ENCODE measurements at regions not wholly inside any gene's neighbourhood (a gene's known extent, or its start where the extent isn't known, plus 50 kb on each side); places are given as distances from the start of the nearest gene placed in this dataset.

DNA sequence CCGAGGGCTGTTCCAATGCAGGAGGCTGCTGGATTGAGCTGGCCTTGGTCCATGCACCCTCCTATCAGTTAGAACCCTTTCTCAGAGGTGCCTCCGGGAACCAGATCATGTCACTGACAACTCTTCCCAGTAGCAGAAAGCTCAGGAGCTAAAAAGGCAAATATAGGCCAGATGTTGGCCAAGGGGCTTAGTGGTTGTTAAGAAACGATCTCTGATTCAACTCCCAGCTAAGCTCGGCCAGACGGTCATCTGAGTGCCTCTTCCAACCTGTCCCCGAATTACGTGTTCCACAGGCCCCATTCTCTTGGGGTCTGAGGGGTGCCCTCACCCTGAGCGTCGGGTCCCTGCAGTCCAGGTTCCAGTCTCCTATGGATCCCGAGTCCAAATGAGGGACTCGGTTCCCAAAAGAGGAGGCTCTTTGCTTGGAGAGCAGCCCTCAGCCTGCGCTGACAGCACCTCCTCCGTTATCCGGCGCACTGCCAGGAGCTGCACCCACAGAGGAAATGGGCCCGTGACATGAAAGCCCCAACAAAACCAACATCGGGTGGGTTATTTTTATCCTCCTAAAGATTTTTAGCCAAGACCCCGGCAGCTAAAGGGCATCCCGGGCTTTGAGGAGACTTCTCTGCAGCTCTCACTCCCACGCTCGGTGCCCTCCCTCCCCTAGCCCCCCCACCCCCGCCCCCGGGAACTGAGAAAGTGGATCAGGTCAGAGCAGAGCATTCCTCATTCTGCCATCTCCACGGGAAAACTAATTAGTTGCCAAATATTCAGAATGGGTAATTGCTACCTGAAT is 106.6 kb upstream of the ID2 start:
- no peak overlapping the region for H3K9ac ChIP-seq (ENCODE audit: low read length)
- CTCF ChIA-PET = no interaction called here

More for the DNA sequence above, 106.6 kb upstream of the ID2 start:
- H3K4me3 ChIP-seq (replicated peaks in 1 of 2; ENCODE audit: low read depth in 1 of 2, low read length in 2 of 2) = no peak overlapping the region
- ATAC-seq (no peak), DNase-seq (ENCODE audit: low read depth, low spot score) (no peak)
- no peak overlapping the region for H2AFZ ChIP-seq (ENCODE audit: low read depth, low read length, poor library complexity, severe bottlenecking)
- no peak overlapping the region for H3K4me2 ChIP-seq (ENCODE audit: low read length)
- H3K36me3 ChIP-seq (ENCODE audit: control insufficient read depth in 1 of 2, insufficient read depth in 2 of 2, low read length in 2 of 2) = no peaks in the 10 kb centered on the region
- no peak for TF ChIP-seq ELF1 (IDR thresholded peaks at IDR 0.05; ENCODE audit: borderline replicate concordance, low read depth)
- TF ChIP-seq, protein P1, sequence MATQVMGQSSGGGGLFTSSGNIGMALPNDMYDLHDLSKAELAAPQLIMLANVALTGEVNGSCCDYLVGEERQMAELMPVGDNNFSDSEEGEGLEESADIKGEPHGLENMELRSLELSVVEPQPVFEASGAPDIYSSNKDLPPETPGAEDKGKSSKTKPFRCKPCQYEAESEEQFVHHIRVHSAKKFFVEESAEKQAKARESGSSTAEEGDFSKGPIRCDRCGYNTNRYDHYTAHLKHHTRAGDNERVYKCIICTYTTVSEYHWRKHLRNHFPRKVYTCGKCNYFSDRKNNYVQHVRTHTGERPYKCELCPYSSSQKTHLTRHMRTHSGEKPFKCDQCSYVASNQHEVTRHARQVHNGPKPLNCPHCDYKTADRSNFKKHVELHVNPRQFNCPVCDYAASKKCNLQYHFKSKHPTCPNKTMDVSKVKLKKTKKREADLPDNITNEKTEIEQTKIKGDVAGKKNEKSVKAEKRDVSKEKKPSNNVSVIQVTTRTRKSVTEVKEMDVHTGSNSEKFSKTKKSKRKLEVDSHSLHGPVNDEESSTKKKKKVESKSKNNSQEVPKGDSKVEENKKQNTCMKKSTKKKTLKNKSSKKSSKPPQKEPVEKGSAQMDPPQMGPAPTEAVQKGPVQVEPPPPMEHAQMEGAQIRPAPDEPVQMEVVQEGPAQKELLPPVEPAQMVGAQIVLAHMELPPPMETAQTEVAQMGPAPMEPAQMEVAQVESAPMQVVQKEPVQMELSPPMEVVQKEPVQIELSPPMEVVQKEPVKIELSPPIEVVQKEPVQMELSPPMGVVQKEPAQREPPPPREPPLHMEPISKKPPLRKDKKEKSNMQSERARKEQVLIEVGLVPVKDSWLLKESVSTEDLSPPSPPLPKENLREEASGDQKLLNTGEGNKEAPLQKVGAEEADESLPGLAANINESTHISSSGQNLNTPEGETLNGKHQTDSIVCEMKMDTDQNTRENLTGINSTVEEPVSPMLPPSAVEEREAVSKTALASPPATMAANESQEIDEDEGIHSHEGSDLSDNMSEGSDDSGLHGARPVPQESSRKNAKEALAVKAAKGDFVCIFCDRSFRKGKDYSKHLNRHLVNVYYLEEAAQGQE (IDR thresholded peaks at IDR 0.05; ENCODE audit: low read depth) = no peak
- no peak overlapping the region for H3K27ac ChIP-seq (ENCODE audit: low read depth, low read length)
- H3K79me2 ChIP-seq (ENCODE audit: insufficient read depth, low read length) = no peaks in the 10 kb centered on the region
- H4K20me1 ChIP-seq (ENCODE audit: insufficient read depth) = no peaks in the 10 kb centered on the region
- peaks cover 0 to 12% of the 10 kb centered on the region in 2 experiments; a peak in 1 of 4 replicates for H3K4me1 ChIP-seq (ENCODE audit: control insufficient read depth in 1 of 2, insufficient read depth in 2 of 2, low read length in 2 of 2)
- H3K9me2 ChIP-seq (ENCODE audit: insufficient read depth) = no peaks in the 10 kb centered on the region
- ChIA-PET RAD21 (ENCODE audit: low non-redundant PET in 1 of 2, low total read pairs in 2 of 2, uncharacterized antibody in 2 of 2, unreplicated experiment in 2 of 2) (no interaction called here), POLR2A (no interaction called here)
- H3K9me3 ChIP-seq (ENCODE audit: control insufficient read depth in 1 of 2, insufficient read depth in 1 of 2, low read depth in 1 of 2, low read length in 2 of 2) = no peaks in the 10 kb centered on the region
- intact Hi-C loops (cut with micrococcal nuclease) = no loop called here
- no TSS peak for BruUV-seq (replicated peaks)
- H3K27me3 ChIP-seq (ENCODE audit: insufficient read depth, low read length) = no peaks in the 10 kb centered on the region
